ENCODE measurements at regions not wholly inside any gene's neighbourhood (a gene's known extent, or its start where the extent isn't known, plus 50 kb on each side); places are given as distances from the start of the nearest gene placed in this dataset.
A peak's percentile ranks its signal among the peaks of the same experiment; 100 is the strongest.

- Histone ChIP-seq H3K27ac (no peak overlapping the region), H3K9me3 (ENCODE audit: low read depth) (no peaks in the 10 kb centered on the region), H3K4me1 (ENCODE audit: insufficient read depth) (no peaks in the 10 kb centered on the region), H4K20me1 (ENCODE audit: insufficient read depth) (no peaks in the 10 kb centered on the region), H3K27me3 (replicated peaks; ENCODE audit: insufficient read depth) (no peaks in the 10 kb centered on the region), H3K36me3 (ENCODE audit: low read depth) (no peaks in the 10 kb centered on the region), H3K9ac (no peak overlapping the region), H2AFZ (no peak overlapping the region), H3K4me2 (ENCODE audit: unreplicated experiment) (no peak overlapping the region), H3K9me2 (ENCODE audit: insufficient read depth) (no peaks in the 10 kb centered on the region), H3K4me3 (no peak overlapping the region), H3F3A (ENCODE audit: insufficient read depth) (no peaks in the 10 kb centered on the region), H3K79me2 (ENCODE audit: insufficient read depth) (no peaks in the 10 kb centered on the region)
- TF ChIP-seq EZH2phosphoT487 (IDR thresholded peaks at IDR 0.05; ENCODE audit: insufficient read depth, low read depth) (no peak), EZH2 (IDR thresholded peaks at IDR 0.05; ENCODE audit: insufficient read depth, poor library complexity, severe bottlenecking) (no peak)
- no peak for DNase-seq
- in situ Hi-C loops (cut with MboI) = no loop called here
- WGBS, 2 experiments (ENCODE audit: low coverage in 1 of 2, low lambda C conversion rate in 2 of 2, missing lambda C conversion rate in 2 of 2) = 97 to 100% methylated on average over 1 of the region's 1 CpG
Measured at GRCh38 chr1:56225964-56226815, 353.2 kb downstream of the PLPP3 start.

- in situ Hi-C loops (cut with MboI) = no loop called here
- H4K20me1 ChIP-seq (ENCODE audit: insufficient read depth) = no peaks in the 10 kb centered on the region
- no peaks in the 10 kb centered on the region for H3K9me2 ChIP-seq (ENCODE audit: insufficient read depth)
- peak; percentile 5 for DNase-seq
- H3K27me3 ChIP-seq (replicated peaks; ENCODE audit: insufficient read depth) = no peaks in the 10 kb centered on the region
- H3K9me3 ChIP-seq (ENCODE audit: low read depth) = no peaks in the 10 kb centered on the region
- no peak overlapping the region for H3K4me3 ChIP-seq
- TF ChIP-seq EZH2 (IDR thresholded peaks at IDR 0.05; ENCODE audit: insufficient read depth, poor library complexity, severe bottlenecking) = no peak
- no peak for TF ChIP-seq EZH2phosphoT487 (IDR thresholded peaks at IDR 0.05; ENCODE audit: insufficient read depth, low read depth)
- no peaks in the 10 kb centered on the region for H3K79me2 ChIP-seq (ENCODE audit: insufficient read depth)
- H3K9ac ChIP-seq = no peak overlapping the region
- no peak overlapping the region for H2AFZ ChIP-seq
- H3F3A ChIP-seq (ENCODE audit: insufficient read depth) = no peaks in the 10 kb centered on the region
- no peaks in the 10 kb centered on the region for H3K4me1 ChIP-seq (ENCODE audit: insufficient read depth)
- no peak overlapping the region for H3K4me2 ChIP-seq (ENCODE audit: unreplicated experiment)
- no peaks in the 10 kb centered on the region for H3K36me3 ChIP-seq (ENCODE audit: low read depth)
- 30 to 39% methylated on average over 2 of the region's 2 CpGs for WGBS, 2 experiments (ENCODE audit: low coverage in 1 of 2, low lambda C conversion rate in 2 of 2, missing lambda C conversion rate in 2 of 2)
- no peak overlapping the region for H3K27ac ChIP-seq
Measured at GRCh38 chr1:56223968-56224367, 355.4 kb downstream of the PLPP3 start.

- no peaks in the 10 kb centered on the region for H3K9me2 ChIP-seq (ENCODE audit: insufficient read depth)
- H3K27ac ChIP-seq = no peak overlapping the region
- H3K36me3 ChIP-seq (ENCODE audit: low read depth) = no peaks in the 10 kb centered on the region
- H3F3A ChIP-seq (ENCODE audit: insufficient read depth) = no peaks in the 10 kb centered on the region
- no peaks in the 10 kb centered on the region for H3K4me1 ChIP-seq (ENCODE audit: insufficient read depth)
- no peak overlapping the region for H3K4me3 ChIP-seq
- no peak overlapping the region for H3K4me2 ChIP-seq (ENCODE audit: unreplicated experiment)
- no peak overlapping the region for H3K9ac ChIP-seq
- TF ChIP-seq EZH2 (IDR thresholded peaks at IDR 0.05; ENCODE audit: insufficient read depth, poor library complexity, severe bottlenecking) (no peak), EZH2phosphoT487 (IDR thresholded peaks at IDR 0.05; ENCODE audit: insufficient read depth, low read depth) (no peak)
- no peaks in the 10 kb centered on the region for H3K9me3 ChIP-seq (ENCODE audit: low read depth)
- no peaks in the 10 kb centered on the region for H3K79me2 ChIP-seq (ENCODE audit: insufficient read depth)
- no peaks in the 10 kb centered on the region for H4K20me1 ChIP-seq (ENCODE audit: insufficient read depth)
- in situ Hi-C loops (cut with MboI) = no loop called here
- no peak overlapping the region for H2AFZ ChIP-seq
- H3K27me3 ChIP-seq (replicated peaks; ENCODE audit: insufficient read depth) = no peaks in the 10 kb centered on the region
- DNase-seq = no peak
Measured at GRCh38 chr1:56222914-56223540, 356.3 kb downstream of the PLPP3 start.

- peaks cover 9% of the 10 kb centered on the region; the same call in 1 of the 2 replicates for H3K4me1 ChIP-seq (ENCODE audit: insufficient read depth)
- no peak overlapping the region for H3K9ac ChIP-seq
- TF ChIP-seq EZH2phosphoT487 (IDR thresholded peaks at IDR 0.05; ENCODE audit: insufficient read depth, low read depth) (no peak), EZH2 (IDR thresholded peaks at IDR 0.05; ENCODE audit: insufficient read depth, poor library complexity, severe bottlenecking) (no peak)
- no peaks in the 10 kb centered on the region for H4K20me1 ChIP-seq (ENCODE audit: insufficient read depth)
- no peaks in the 10 kb centered on the region for H3K9me2 ChIP-seq (ENCODE audit: insufficient read depth)
- H3K4me3 ChIP-seq = no peak overlapping the region
- no peak overlapping the region for H3K27ac ChIP-seq
- no peaks in the 10 kb centered on the region for H3K36me3 ChIP-seq (ENCODE audit: low read depth)
- H3K9me3 ChIP-seq (ENCODE audit: low read depth) = no peaks in the 10 kb centered on the region
- no peak overlapping the region for H3K4me2 ChIP-seq (ENCODE audit: unreplicated experiment)
- in situ Hi-C loops (cut with MboI) = no loop called here
- no peak overlapping the region for H2AFZ ChIP-seq
- WGBS, 2 experiments (ENCODE audit: low coverage in 1 of 2, low lambda C conversion rate in 2 of 2, missing lambda C conversion rate in 2 of 2) = 96 to 97% methylated on average over 4 of the region's 4 CpGs
- DNase-seq = no peak
- peaks cover 11% of the 10 kb centered on the region; the same call in 1 of the 2 replicates for H3F3A ChIP-seq (ENCODE audit: insufficient read depth)
- no peaks in the 10 kb centered on the region for H3K79me2 ChIP-seq (ENCODE audit: insufficient read depth)
- no peaks in the 10 kb centered on the region for H3K27me3 ChIP-seq (replicated peaks; ENCODE audit: insufficient read depth)
Measured at GRCh38 chr1:56220021-56220420, 359.3 kb downstream of the PLPP3 start.
